HepG2 (cell line): ENCODE measurements at regions not wholly inside any gene's neighbourhood (a gene's known extent, or its start where the extent isn't known, plus 50 kb on each side); places are given as distances from the start of the nearest gene placed in this dataset.

Experiments used
- ATAC-seq: fragments of 200-7000 bp; cut with Tn5 transposase; 3 replicates; pipeline ENCODE4 v1.9.1; 2020; ENCODE audit warnings: mild to moderate bottlenecking, moderate library complexity
- BruUV-seq: library from RNA; stranded (reverse); fragments of 400-500 nt; replicated peaks from 2 replicates; lab custom pipeline; 2021; lab: Mats Ljungman, UMichigan
- CTCF ChIA-PET: fragments of 300-600 bp; formaldehyde crosslinking; extraction: SDS; loops from one replicate; lab custom pipeline; 2021; ENCODE audit warnings: low total read pairs, inconsistent platforms, low intra/inter-chr PET ratio; lab: Yijun Ruan, JAX
- POLR2A ChIA-PET: fragments of 350-600 bp; sonication (Branson Sonifier 250); formaldehyde crosslinking; loops from one replicate; lab custom pipeline; 2020; ENCODE audit warnings: antibody characterized with exemption, inconsistent platforms; lab: Yijun Ruan, JAX
- DNase-seq: peaks from one replicate; pipeline ENCODE4 v3.0.0-alpha.2; 2015; ENCODE audit warnings: low spot score
- FAIRE-seq: peaks from 3 replicates; lab custom pipeline; 2011; peaks lifted over from hg19 to GRCh38; lab: Jason Lieb, UNC
- H2AFZ ChIP-seq: one replicate; pipeline ENCODE4 v1.6.1; 2011; ENCODE audit warnings: low read length, inconsistent platforms
- H3K27ac ChIP-seq: fragments of 300-600 bp; 3 replicates; pipeline ENCODE4 v1.8.0; 2011; ENCODE audit warnings: mixed run types, mild to moderate bottlenecking, mixed read lengths, low read length, inconsistent platforms; ENCODE audit not compliant: insufficient read depth; ENCODE audit errors: extremely low read length
- H3K27me3 ChIP-seq, 2 experiments: fragments of 200-600 bp in 1 of 2; 2 replicates in 1 of 2; 3 replicates in 1 of 2; pipeline versions ENCODE4 v1.6.0 to v1.8.0; 2011; ENCODE audit warnings: low read length in 2 of 2, mild to moderate bottlenecking in 2 of 2, moderate library complexity in 2 of 2, inconsistent platforms in 1 of 2; ENCODE audit not compliant: insufficient read depth in 2 of 2, control insufficient read depth in 1 of 2
- H3K36me3 ChIP-seq, 2 experiments: fragments of 200-600 bp in 1 of 2; replicated peaks in 1 of 2; 2 replicates in 1 of 2; 3 replicates in 1 of 2; pipeline versions ENCODE4 v1.5.1 to v1.8.0; 2011; ENCODE audit warnings: low read length in 2 of 2, inconsistent platforms in 1 of 2; ENCODE audit not compliant: insufficient read depth in 2 of 2, control insufficient read depth in 1 of 2
- H3K4me1 ChIP-seq: 2 replicates; pipeline ENCODE4 v1.5.1; 2012; ENCODE audit warnings: low read length, inconsistent platforms; ENCODE audit not compliant: insufficient read depth
- H3K4me2 ChIP-seq: 2 replicates; pipeline ENCODE4 v1.6.0; 2011; ENCODE audit warnings: low read depth, low read length, inconsistent platforms
- H3K4me3 ChIP-seq, 3 experiments: fragments of 200-600 bp in 1 of 3; sonication (generic), shearing (Covaris generic) in 1 of 3; replicated peaks in 1 of 3; 2 replicates each; pipeline ENCODE4 v1.5.1; 2011 to 2016; ENCODE audit warnings: low read length in 3 of 3, inconsistent platforms in 2 of 3, low read depth in 2 of 3, mild to moderate bottlenecking in 2 of 3, control low read depth in 1 of 3, mixed read lengths in 1 of 3; ENCODE audit not compliant: insufficient read depth in 1 of 3
- H3K79me2 ChIP-seq: one replicate; pipeline ENCODE4 v1.6.1; 2011; ENCODE audit warnings: low read length, inconsistent platforms; ENCODE audit not compliant: insufficient read depth
- H3K9ac ChIP-seq: 2 replicates; pipeline ENCODE4 v1.6.0; 2011; ENCODE audit warnings: mild to moderate bottlenecking, low read depth, low read length, inconsistent platforms; ENCODE audit not compliant: insufficient read depth
- H3K9me3 ChIP-seq: 2 replicates; pipeline ENCODE4 v1.5.1; 2012; ENCODE audit warnings: mild to moderate bottlenecking, low read length
- H4K20me1 ChIP-seq: 2 replicates; pipeline ENCODE4 v1.6.0; 2011; ENCODE audit warnings: inconsistent platforms, mild to moderate bottlenecking, low read length, moderate library complexity; ENCODE audit not compliant: insufficient read depth
- DPF2 ChIP-seq: sonication (generic); formaldehyde crosslinking; IDR thresholded peaks from 2 replicates; pipeline ENCODE4 v1.4.0; 2020; ENCODE audit warnings: mild to moderate bottlenecking, low read depth, missing genetic modification reagents, borderline replicate concordance
- HCFC1 ChIP-seq: fragments of 150-350 bp; IDR thresholded peaks from 2 replicates; pipeline ENCODE4 v1.6.1; 2014; ENCODE audit warnings: low read depth, low read length
- HMGA1 ChIP-seq: sonication (generic); formaldehyde crosslinking; conservative IDR thresholded peaks from 2 replicates; pipeline ENCODE4 v1.4.0; 2020; ENCODE audit warnings: missing genetic modification reagents
- MAFF ChIP-seq: IDR thresholded peaks from 2 replicates; pipeline ENCODE4 v1.6.1; 2011; ENCODE audit warnings: low read depth, low read length, improper control_type of control experiment
- MIER2 ChIP-seq: IDR thresholded peaks from 2 replicates; pipeline ENCODE4 v1.6.1; 2016; ENCODE audit warnings: missing biosample characterization, missing genetic modification reagents
- PHF20 ChIP-seq: sonication (generic); formaldehyde crosslinking; IDR thresholded peaks from 2 replicates; pipeline ENCODE4 v1.5.0; 2020; ENCODE audit warnings: mild to moderate bottlenecking, missing genetic modification reagents
- SNAPC5 ChIP-seq: sonication (generic); formaldehyde crosslinking; IDR thresholded peaks from 2 replicates; pipeline ENCODE4 v1.8.1; 2023; ENCODE audit warnings: mild to moderate bottlenecking, missing genetic modification reagents, borderline replicate concordance
- YY1 ChIP-seq: IDR thresholded peaks from 2 replicates; pipeline ENCODE4 v1.6.1; 2011; ENCODE audit warnings: low read length, low read depth, moderate library complexity, mild to moderate bottlenecking; ENCODE audit not compliant: insufficient read depth, insufficient replicate concordance
- ZFP62 ChIP-seq: sonication (generic); formaldehyde crosslinking; IDR thresholded peaks from 2 replicates; pipeline ENCODE4 v1.4.0; 2020; ENCODE audit warnings: missing genetic modification reagents
- ZNF275 ChIP-seq: sonication (generic); formaldehyde crosslinking; IDR thresholded peaks from 2 replicates; pipeline ENCODE4 v1.8.0; 2022; ENCODE audit warnings: missing genetic modification reagents, mild to moderate bottlenecking, inconsistent platforms, borderline replicate concordance
- ZNF558 ChIP-seq: sonication (generic); formaldehyde crosslinking; IDR thresholded peaks from 2 replicates; pipeline ENCODE4 v1.9.0; 2022; ENCODE audit warnings: mild to moderate bottlenecking, missing genetic modification reagents, borderline replicate concordance
- ZNF598 ChIP-seq: sonication (generic); formaldehyde crosslinking; IDR thresholded peaks from 2 replicates; pipeline ENCODE4 v1.5.1; 2020; ENCODE audit warnings: mild to moderate bottlenecking, missing genetic modification reagents, borderline replicate concordance
- ZNF7 ChIP-seq: IDR thresholded peaks from 2 replicates; pipeline ENCODE4 v1.6.1; 2016; ENCODE audit warnings: missing biosample characterization, missing genetic modification reagents
- ZSCAN31 ChIP-seq: sonication (generic); formaldehyde crosslinking; IDR thresholded peaks from 2 replicates; pipeline ENCODE4 v1.5.0; 2020; ENCODE audit warnings: low read depth, mild to moderate bottlenecking, missing genetic modification reagents
- ZSCAN9 ChIP-seq: IDR thresholded peaks from 2 replicates; pipeline ENCODE4 v1.6.1; 2016; ENCODE audit warnings: borderline replicate concordance
- WGBS: methylation state at CpG from one replicate; pipeline ENCODE4 v1.1.6; 2017; ENCODE audit warnings: low lambda C conversion rate; 5-methylcytosine and 5-hydroxymethylcytosine counted together
- in situ Hi-C: cut with HindIII; loops from 2 replicates; pipeline ENCODE4 v1.10.0; 2017; ENCODE audit warnings: low pct_unique_long_range_greater_than_20kb; ENCODE audit not compliant: extremely low pct_ligation_motif_present
- intact Hi-C: fragments of 100-400 bp; cut with micrococcal nuclease; formaldehyde crosslinking; loops from one replicate; pipeline ENCODE4 v1.10.0; 2022; ENCODE audit not compliant: unreplicated experiment

GRCh38 chr10:8639486-8640185, 585.1 kb downstream of the GATA3 start:
- FAIRE-seq (no peak), DNase-seq (no peak), ATAC-seq (no peak)
- in situ Hi-C loops (no loop called here), intact Hi-C loops (no loop called here)
- H3K27ac ChIP-seq: no peak overlapping the region
- H3K27me3 ChIP-seq: no peaks in the 10 kb centered on the region
- ChIA-PET CTCF (no interaction called here), POLR2A (no interaction called here)
- no peak for TF ChIP-seq ZNF598 (CRISPR knock-in tag)
- TF ChIP-seq DPF2 (CRISPR knock-in tag): no peak
- TF ChIP-seq HMGA1 (CRISPR knock-in tag): no peak
- TF ChIP-seq PHF20: no peak
- TF ChIP-seq ZNF7 (CRISPR knock-in tag): no peak
- TF ChIP-seq HCFC1: no peak
- TF ChIP-seq ZSCAN31 (CRISPR knock-in tag): no peak
- TF ChIP-seq ZNF558 (CRISPR knock-in tag): no peak
- no peak for TF ChIP-seq ZFP62 (CRISPR knock-in tag)
- TF ChIP-seq YY1: no peak
- no peak for TF ChIP-seq MAFF
- TF ChIP-seq ZNF275 (CRISPR knock-in tag): no peak
- TF ChIP-seq MIER2 (CRISPR knock-in tag): no peak
- no peak for TF ChIP-seq ZSCAN9 (CRISPR knock-in tag)
- no peak for TF ChIP-seq SNAPC5 (CRISPR knock-in tag)
- no peaks in the 10 kb centered on the region; the same call in 1 of the 2 replicates for H3K9me3 ChIP-seq
- no peak overlapping the region for H3K9ac ChIP-seq
- H3K4me2 ChIP-seq: no peak overlapping the region
- 4% methylated on average over 6 of the region's 6 CpGs for WGBS
- H2AFZ ChIP-seq: no peak overlapping the region
- no peaks in the 10 kb centered on the region for H3K4me1 ChIP-seq
- H3K4me3 ChIP-seq: no peak overlapping the region
- no peaks in the 10 kb centered on the region for H3K79me2 ChIP-seq
- no peaks in the 10 kb centered on the region for H3K36me3 ChIP-seq
- no TSS peak for BruUV-seq
- no peaks in the 10 kb centered on the region for H4K20me1 ChIP-seq
